ENCODE measurements at regions not wholly inside any gene's neighbourhood (a gene's known extent, or its start where the extent isn't known, plus 50 kb on each side); places are given as distances from the start of the nearest gene placed in this dataset.

DNA sequence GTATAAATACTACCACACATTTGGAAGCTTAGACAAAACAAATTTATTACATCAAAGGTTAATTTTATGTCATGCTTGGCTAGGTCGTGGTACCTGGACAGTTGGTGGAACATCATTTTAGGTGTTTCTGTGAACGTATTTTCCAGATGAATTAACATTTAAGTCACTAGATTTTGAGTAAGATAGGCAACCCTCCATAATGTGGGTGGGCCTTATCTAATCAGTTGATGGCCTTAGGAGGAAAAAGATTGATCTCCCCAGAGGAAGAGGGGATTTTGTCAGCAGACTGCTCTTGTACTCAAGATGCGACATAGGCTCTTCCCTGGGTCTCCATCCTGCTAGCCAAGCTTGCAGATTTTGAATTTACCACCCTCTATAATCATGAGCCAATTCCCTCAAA lies 85.0 kb downstream of the RPRM start:
- TF ChIP-seq, protein P1, sequence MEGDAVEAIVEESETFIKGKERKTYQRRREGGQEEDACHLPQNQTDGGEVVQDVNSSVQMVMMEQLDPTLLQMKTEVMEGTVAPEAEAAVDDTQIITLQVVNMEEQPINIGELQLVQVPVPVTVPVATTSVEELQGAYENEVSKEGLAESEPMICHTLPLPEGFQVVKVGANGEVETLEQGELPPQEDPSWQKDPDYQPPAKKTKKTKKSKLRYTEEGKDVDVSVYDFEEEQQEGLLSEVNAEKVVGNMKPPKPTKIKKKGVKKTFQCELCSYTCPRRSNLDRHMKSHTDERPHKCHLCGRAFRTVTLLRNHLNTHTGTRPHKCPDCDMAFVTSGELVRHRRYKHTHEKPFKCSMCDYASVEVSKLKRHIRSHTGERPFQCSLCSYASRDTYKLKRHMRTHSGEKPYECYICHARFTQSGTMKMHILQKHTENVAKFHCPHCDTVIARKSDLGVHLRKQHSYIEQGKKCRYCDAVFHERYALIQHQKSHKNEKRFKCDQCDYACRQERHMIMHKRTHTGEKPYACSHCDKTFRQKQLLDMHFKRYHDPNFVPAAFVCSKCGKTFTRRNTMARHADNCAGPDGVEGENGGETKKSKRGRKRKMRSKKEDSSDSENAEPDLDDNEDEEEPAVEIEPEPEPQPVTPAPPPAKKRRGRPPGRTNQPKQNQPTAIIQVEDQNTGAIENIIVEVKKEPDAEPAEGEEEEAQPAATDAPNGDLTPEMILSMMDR (IDR thresholded peaks at IDR 0.05; ENCODE audit: insufficient read depth, low read length, poor library complexity, severe bottlenecking) = no peak
- TF ChIP-seq EZH2phosphoT487 (conservative IDR thresholded peaks at IDR 0.05; ENCODE audit: low read length) = no peak
- Histone ChIP-seq H3K4me3 (ENCODE audit: insufficient read depth, low read length, poor library complexity, severe bottlenecking) (no peak overlapping the region), H3K27ac (ENCODE audit: low read depth, low read length) (no peak overlapping the region), H3K4me2 (ENCODE audit: low read depth, low read length, poor library complexity, severe bottlenecking) (no peak overlapping the region), H3K27me3 (ENCODE audit: low read length) (no peaks in the 10 kb centered on the region), H3K36me3 (ENCODE audit: low read length) (no peaks in the 10 kb centered on the region), H2AFZ (ENCODE audit: low read depth, low read length, severe bottlenecking) (no peak overlapping the region), H3K79me2 (ENCODE audit: insufficient read depth, low read length) (no peaks in the 10 kb centered on the region), H3K9me3 (ENCODE audit: insufficient read depth, low read length) (no peaks in the 10 kb centered on the region), H4K20me1 (ENCODE audit: low read depth, low read length) (no peaks in the 10 kb centered on the region), H3K9ac (ENCODE audit: low read length) (no peak overlapping the region), H3F3A (ENCODE audit: insufficient read depth) (no peaks in the 10 kb centered on the region), H3K9me2 (replicated peaks; ENCODE audit: insufficient read depth, low read length) (no peaks in the 10 kb centered on the region)

DNA sequence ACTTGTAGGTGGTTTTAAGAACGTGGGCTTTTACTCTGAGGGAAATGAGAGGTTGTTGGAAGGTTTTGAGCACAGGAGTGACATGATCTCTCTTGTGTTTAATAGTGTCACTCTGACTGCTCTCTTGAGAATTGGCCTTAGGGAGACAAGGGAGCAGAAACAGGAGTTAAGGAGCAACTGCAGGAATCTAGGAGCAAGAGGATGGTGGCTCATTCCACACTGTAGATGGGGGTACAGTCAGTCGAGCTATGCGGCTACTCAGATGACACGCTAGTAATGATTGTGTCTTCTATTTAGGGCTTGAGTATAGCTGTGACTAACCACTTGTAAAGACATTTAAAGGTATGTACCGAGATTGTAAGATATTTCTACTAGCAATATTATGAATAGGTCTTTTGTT lies 87.4 kb downstream of the RPRM start:
- H3K4me2 ChIP-seq (ENCODE audit: low read depth, low read length, poor library complexity, severe bottlenecking) = no peak overlapping the region
- no peaks in the 10 kb centered on the region for H3K79me2 ChIP-seq (ENCODE audit: insufficient read depth, low read length)
- TF ChIP-seq EZH2phosphoT487 (conservative IDR thresholded peaks at IDR 0.05; ENCODE audit: low read length) = no peak
- TF ChIP-seq, protein P1 (IDR thresholded peaks at IDR 0.05; ENCODE audit: insufficient read depth, low read length, poor library complexity, severe bottlenecking) = no peak
- no peaks in the 10 kb centered on the region for H4K20me1 ChIP-seq (ENCODE audit: low read depth, low read length)
- H2AFZ ChIP-seq (ENCODE audit: low read depth, low read length, severe bottlenecking) = no peak overlapping the region
- H3K27me3 ChIP-seq (ENCODE audit: low read length) = no peaks in the 10 kb centered on the region
- H3F3A ChIP-seq (ENCODE audit: insufficient read depth) = no peaks in the 10 kb centered on the region
- H3K9ac ChIP-seq (ENCODE audit: low read length) = no peak overlapping the region
- H3K9me3 ChIP-seq (ENCODE audit: insufficient read depth, low read length) = no peaks in the 10 kb centered on the region
- no peaks in the 10 kb centered on the region for H3K36me3 ChIP-seq (ENCODE audit: low read length)
- H3K9me2 ChIP-seq (replicated peaks; ENCODE audit: insufficient read depth, low read length) = no peaks in the 10 kb centered on the region
- no peak overlapping the region for H3K27ac ChIP-seq (ENCODE audit: low read depth, low read length)
- H3K4me3 ChIP-seq (ENCODE audit: insufficient read depth, low read length, poor library complexity, severe bottlenecking) = no peak overlapping the region

DNA sequence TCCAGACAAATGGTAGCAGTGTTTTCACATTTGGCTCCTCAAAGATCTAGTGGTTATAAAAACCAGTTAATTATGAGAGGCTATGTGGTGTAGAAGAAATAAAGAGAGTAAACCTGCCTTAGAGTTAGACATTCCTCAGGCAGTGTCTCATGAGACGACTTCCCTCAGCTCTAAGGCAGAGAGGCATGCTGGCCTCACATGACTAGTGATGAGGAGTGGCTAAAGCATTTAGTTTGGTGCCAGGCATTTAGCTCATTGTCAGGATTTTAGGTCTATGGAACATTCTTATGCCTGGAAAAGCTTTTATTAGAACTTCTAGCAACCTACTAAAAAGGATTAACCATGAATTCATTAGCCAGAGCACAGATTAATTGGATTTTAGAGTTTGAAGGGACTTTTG lies 90.3 kb downstream of the RPRM start:
- H3K27ac ChIP-seq (ENCODE audit: low read depth, low read length) = no peak overlapping the region
- H4K20me1 ChIP-seq (ENCODE audit: low read depth, low read length) = no peaks in the 10 kb centered on the region
- no peak overlapping the region for H3K4me3 ChIP-seq (ENCODE audit: insufficient read depth, low read length, poor library complexity, severe bottlenecking)
- H3K9me3 ChIP-seq (ENCODE audit: insufficient read depth, low read length) = no peaks in the 10 kb centered on the region
- H3K79me2 ChIP-seq (ENCODE audit: insufficient read depth, low read length) = no peaks in the 10 kb centered on the region
- no peaks in the 10 kb centered on the region for H3F3A ChIP-seq (ENCODE audit: insufficient read depth)
- no peaks in the 10 kb centered on the region for H3K9me2 ChIP-seq (replicated peaks; ENCODE audit: insufficient read depth, low read length)
- TF ChIP-seq EZH2phosphoT487 (conservative IDR thresholded peaks at IDR 0.05; ENCODE audit: low read length) = no peak
- TF ChIP-seq, protein P1 (IDR thresholded peaks at IDR 0.05; ENCODE audit: insufficient read depth, low read length, poor library complexity, severe bottlenecking) = no peak
- H3K27me3 ChIP-seq (ENCODE audit: low read length) = no peaks in the 10 kb centered on the region
- H3K36me3 ChIP-seq (ENCODE audit: low read length) = no peaks in the 10 kb centered on the region
- no peak overlapping the region for H3K4me2 ChIP-seq (ENCODE audit: low read depth, low read length, poor library complexity, severe bottlenecking)
- H3K9ac ChIP-seq (ENCODE audit: low read length) = no peak overlapping the region
- no peak overlapping the region for H2AFZ ChIP-seq (ENCODE audit: low read depth, low read length, severe bottlenecking)

DNA sequence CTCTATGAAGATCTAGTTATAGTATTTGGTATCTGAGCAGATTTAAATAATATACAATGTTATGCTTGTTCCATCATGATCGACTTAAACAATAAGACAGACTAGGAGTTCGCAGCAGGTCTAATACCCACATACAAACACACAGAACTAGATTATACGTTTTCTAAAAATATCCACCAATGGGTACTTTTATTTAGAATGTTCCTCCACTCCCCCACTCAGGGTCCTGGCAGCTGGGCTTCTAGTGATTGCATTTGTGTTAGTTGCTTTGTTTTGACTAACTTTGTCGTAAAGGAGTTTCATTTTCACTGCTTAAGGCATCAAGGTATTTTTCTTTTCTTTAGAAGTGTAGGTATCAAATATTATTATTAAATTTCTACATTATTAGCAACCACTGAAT lies 91.4 kb downstream of the RPRM start:
- Histone ChIP-seq H3K27me3 (ENCODE audit: low read length) (no peaks in the 10 kb centered on the region), H3K4me3 (ENCODE audit: insufficient read depth, low read length, poor library complexity, severe bottlenecking) (no peak overlapping the region), H3K36me3 (ENCODE audit: low read length) (no peaks in the 10 kb centered on the region), H3K27ac (ENCODE audit: low read depth, low read length) (no peak overlapping the region), H3K79me2 (ENCODE audit: insufficient read depth, low read length) (no peaks in the 10 kb centered on the region), H3K9me3 (ENCODE audit: insufficient read depth, low read length) (no peaks in the 10 kb centered on the region), H4K20me1 (ENCODE audit: low read depth, low read length) (no peaks in the 10 kb centered on the region), H2AFZ (ENCODE audit: low read depth, low read length, severe bottlenecking) (no peak overlapping the region), H3K9ac (ENCODE audit: low read length) (no peak overlapping the region), H3K4me2 (ENCODE audit: low read depth, low read length, poor library complexity, severe bottlenecking) (no peak overlapping the region), H3K9me2 (replicated peaks; ENCODE audit: insufficient read depth, low read length) (no peaks in the 10 kb centered on the region), H3F3A (ENCODE audit: insufficient read depth) (no peaks in the 10 kb centered on the region)
- TF ChIP-seq, protein P1 (IDR thresholded peaks at IDR 0.05; ENCODE audit: insufficient read depth, low read length, poor library complexity, severe bottlenecking) = no peak
- TF ChIP-seq EZH2phosphoT487 (conservative IDR thresholded peaks at IDR 0.05; ENCODE audit: low read length) = no peak

All from SU-DHL-6 (cell line).